ENCODE measurements at regions not wholly inside any gene's neighbourhood (a gene's known extent, or its start where the extent isn't known, plus 50 kb on each side); places are given as distances from the start of the nearest gene placed in this dataset.

GRCh38 chr6:19395316-19395715, 441.9 kb upstream of the ID4 start:
- TF ChIP-seq SUZ12 (IDR thresholded peaks at IDR 0.05; ENCODE audit: extremely low read depth, insufficient read depth, insufficient read length) (no peak), ZNF274 (IDR thresholded peaks at IDR 0.05; ENCODE audit: low read depth, low read length) (no peak)

All from NT2/D1 (cell line).